K562 (cell line): ENCODE measurements at regions not wholly inside any gene's neighbourhood (a gene's known extent, or its start where the extent isn't known, plus 50 kb on each side); places are given as distances from the start of the nearest gene placed in this dataset.

ENCODE experiments used
- ATAC-seq: fragments of 200-7000 bp; cut with Tn5 transposase; 3 replicates; pipeline ENCODE4 v1.9.1; 2020; ENCODE audit warnings: moderate library complexity
- BruUV-seq: library from RNA; stranded (reverse); fragments of 400-500 nt; replicated peaks from 2 replicates; lab custom pipeline; 2021; lab: Mats Ljungman, UMichigan
- CTCF ChIA-PET: fragments of 300-600 bp; formaldehyde crosslinking; extraction: SDS; loops from one replicate; lab custom pipeline; 2021; ENCODE audit warnings: low intra/inter-chr PET ratio; lab: Yijun Ruan, JAX
- POLR2A ChIA-PET: fragments of 300-600, 350-650 bp; sonication (Branson Sonifier 250); formaldehyde crosslinking; extraction: SDS; loops from one replicate; lab custom pipeline; 2021; ENCODE audit warnings: antibody characterized with exemption, inconsistent platforms; lab: Yijun Ruan, JAX
- DNase-seq, 4 experiments: peaks; one replicate each; pipeline versions ENCODE4 v3.0.0 to v3.0.0-alpha.2; 2011 to 2018; ENCODE audit warnings: low spot score in 3 of 4, mixed read lengths in 3 of 4; ENCODE audit errors: extremely low read depth in 1 of 4
- FAIRE-seq: peaks from 2 replicates; lab custom pipeline; 2011; peaks lifted over from hg19 to GRCh38; lab: Jason Lieb, UNC
- H2AFZ ChIP-seq: 2 replicates; pipeline ENCODE4 v1.6.0; 2011; ENCODE audit warnings: low read depth, low read length, control low read depth, inconsistent platforms
- H3K27ac ChIP-seq: fragments of 200-600 bp; 3 replicates; pipeline ENCODE4 v1.8.0; 2011; ENCODE audit warnings: low read depth, mild to moderate bottlenecking, control low read depth, inconsistent platforms, low read length, moderate library complexity, mixed read lengths; ENCODE audit errors: extremely low read depth
- H3K27me3 ChIP-seq, 2 experiments: fragments of 300-600 bp in 1 of 2; 2 replicates in 1 of 2; 3 replicates in 1 of 2; pipeline versions ENCODE4 v1.6.0 to v1.8.0; 2011; ENCODE audit warnings: inconsistent platforms in 2 of 2, low read length in 2 of 2, mild to moderate bottlenecking in 1 of 2, mixed read lengths in 1 of 2, moderate library complexity in 1 of 2; ENCODE audit not compliant: control insufficient read depth in 2 of 2, insufficient read depth in 2 of 2
- H3K36me3 ChIP-seq: fragments of 300-600 bp; 3 replicates; pipeline ENCODE4 v1.8.0; 2011; ENCODE audit warnings: mild to moderate bottlenecking, low read length, inconsistent platforms; ENCODE audit not compliant: control insufficient read depth, insufficient read depth
- H3K4me1 ChIP-seq, 2 experiments: fragments of 200-600 bp in 1 of 2; replicated peaks in 1 of 2; 2 replicates in 1 of 2; 3 replicates in 1 of 2; pipeline versions ENCODE4 v1.5.1 to v1.8.0; 2011; ENCODE audit warnings: inconsistent platforms in 2 of 2, low read length in 2 of 2, mild to moderate bottlenecking in 1 of 2, mixed read lengths in 1 of 2, moderate library complexity in 1 of 2; ENCODE audit not compliant: control insufficient read depth in 2 of 2, insufficient read depth in 2 of 2
- H3K4me2 ChIP-seq: 2 replicates; pipeline ENCODE4 v1.6.1; 2011; ENCODE audit warnings: low read length, control low read depth, inconsistent platforms, mixed read lengths; ENCODE audit not compliant: insufficient read depth
- H3K4me3 ChIP-seq: fragments of 200-600 bp; sonication (generic), shearing (Covaris generic); 2 replicates; pipeline ENCODE4 v1.5.1; 2016; ENCODE audit warnings: control low read depth, inconsistent platforms
- H3K79me2 ChIP-seq: fragments of 200-600 bp; 3 replicates; pipeline ENCODE4 v1.8.0; 2011; ENCODE audit warnings: low read length, inconsistent platforms; ENCODE audit not compliant: control insufficient read depth, insufficient read depth
- H3K9ac ChIP-seq, 2 experiments: 2 replicates each; pipeline versions ENCODE4 v1.6.0 to v1.6.1; 2011; ENCODE audit warnings: low read depth in 2 of 2, low read length in 2 of 2, control low read depth in 1 of 2, inconsistent platforms in 1 of 2, mild to moderate bottlenecking in 1 of 2, mixed read lengths in 1 of 2; ENCODE audit not compliant: insufficient read depth in 1 of 2
- H3K9me1 ChIP-seq: one replicate; pipeline ENCODE4 v1.6.0; 2011; ENCODE audit warnings: inconsistent platforms, mild to moderate bottlenecking, low read length, moderate library complexity; ENCODE audit not compliant: control insufficient read depth, insufficient read depth
- H3K9me3 ChIP-seq: replicated peaks from 2 replicates; pipeline ENCODE4 v1.5.1; 2011; ENCODE audit warnings: low read depth, low read length, inconsistent platforms; ENCODE audit not compliant: control insufficient read depth, insufficient read depth
- H4K20me1 ChIP-seq: replicated peaks from 2 replicates; pipeline ENCODE4 v1.6.1; 2011; ENCODE audit warnings: low read length, inconsistent platforms, mixed read lengths; ENCODE audit not compliant: control insufficient read depth, insufficient read depth
- CBFA2T2 ChIP-seq: fragments of 450-650 bp; conservative IDR thresholded peaks from 2 replicates; pipeline ENCODE4 v1.6.1; 2017; ENCODE audit warnings: mild to moderate bottlenecking
- CEBPB ChIP-seq: fragments of 450-650 bp; IDR thresholded peaks from 2 replicates; pipeline ENCODE4 v1.6.1; 2016; ENCODE audit warnings: missing genetic modification characterization, missing compliant biosample characterization
- CEBPG ChIP-seq, 3 experiments: fragments of 200-800 bp in 1 of 3; sonication (Bioruptor generic) in 1 of 3; sonication (generic) in 1 of 3; formaldehyde crosslinking in 1 of 3; IDR thresholded peaks in 2 of 3; conservative IDR thresholded peaks in 1 of 3; 2 replicates each; pipeline versions ENCODE4 v1.6.1 to v1.8.0; 2016 to 2022; ENCODE audit warnings: missing compliant biosample characterization in 2 of 3, missing genetic modification characterization in 2 of 3, mild to moderate bottlenecking in 1 of 3, missing genetic modification reagents in 1 of 3
- DACH1 ChIP-seq: fragments of 450-650 bp; IDR thresholded peaks from 2 replicates; pipeline ENCODE4 v1.6.1; 2018; ENCODE audit not compliant: partially characterized antibody
- RAD21 ChIP-seq, 2 experiments: fragments of 250-450 bp in 1 of 2; fragments of 450-650 bp in 1 of 2; sonication (Bioruptor Pico) in 1 of 2; formaldehyde crosslinking in 1 of 2; IDR thresholded peaks in 1 of 2; conservative IDR thresholded peaks in 1 of 2; 2 replicates each; pipeline versions ENCODE4 v1.4.0 to v1.8.0; 2020 to 2022; ENCODE audit warnings: mild to moderate bottlenecking in 2 of 2, moderate library complexity in 1 of 2
- SLC30A9 ChIP-seq: fragments of 250-450 bp; sonication (Bioruptor Pico); IDR thresholded peaks from 2 replicates; pipeline ENCODE4 v1.8.0; 2022; ENCODE audit warnings: mild to moderate bottlenecking, moderate library complexity
- ZEB2 ChIP-seq: fragments of 450-650 bp; IDR thresholded peaks from 2 replicates; pipeline ENCODE4 v1.6.1; 2016
- ZNF239 ChIP-seq: fragments of 250-450 bp; sonication (Bioruptor Pico); IDR thresholded peaks from 2 replicates; pipeline ENCODE4 v1.4.0; 2020; ENCODE audit warnings: mild to moderate bottlenecking
- ZSCAN32 ChIP-seq: fragments of 450-650 bp; formaldehyde crosslinking; IDR thresholded peaks from 2 replicates; pipeline ENCODE4 v1.4.0; 2020; ENCODE audit warnings: mild to moderate bottlenecking, moderate library complexity
- WGBS: fragments of 100-300 bp; shearing (Covaris generic); methylation state at CpG from one replicate; pipeline ENCODE4 v1.1.6; 2016; ENCODE audit warnings: low coverage, mixed read lengths; ENCODE audit not compliant: insufficient coverage; ENCODE audit errors: missing lambda C conversion rate; 5-methylcytosine and 5-hydroxymethylcytosine counted together
- in situ Hi-C: fragments of 300-500 bp; cut with MboI; formaldehyde crosslinking; loops from 4 replicates; pipeline ENCODE4 v1.15.0; 2018; ENCODE audit warnings: inconsistent platforms, mixed read lengths
- intact Hi-C: fragments of 100-400 bp; cut with micrococcal nuclease; formaldehyde crosslinking; loops from 2 replicates; pipeline ENCODE4 v1.14.2; 2022
- TF ChIP-seq, protein P1 (sequence below), 2 experiments: fragments of 450-650 bp in 1 of 2; sonication (generic) in 1 of 2; formaldehyde crosslinking in 1 of 2; IDR thresholded peaks in 1 of 2; conservative IDR thresholded peaks in 1 of 2; 2 replicates each; pipeline versions ENCODE4 v1.6.1 to v1.8.1; 2016 to 2023; ENCODE audit warnings: mild to moderate bottlenecking in 2 of 2, moderate library complexity in 2 of 2, inconsistent platforms in 1 of 2, missing genetic modification reagents in 1 of 2
- TF ChIP-seq, protein P2 (sequence below): fragments of 450-650 bp; formaldehyde crosslinking; IDR thresholded peaks from 2 replicates; pipeline ENCODE4 v1.4.0; 2022; ENCODE audit warnings: mild to moderate bottlenecking, moderate library complexity
- TF ChIP-seq, protein P3 (sequence below): fragments of 200-800 bp; sonication (Bioruptor generic); IDR thresholded peaks from 2 replicates; pipeline ENCODE4 v1.6.1; 2016; ENCODE audit warnings: missing genetic modification characterization, missing compliant biosample characterization
- TF ChIP-seq, protein P4 (sequence below): IDR thresholded peaks from 2 replicates; pipeline ENCODE4 v1.6.1; 2016; ENCODE audit warnings: missing genetic modification characterization, missing compliant biosample characterization

DNA sequence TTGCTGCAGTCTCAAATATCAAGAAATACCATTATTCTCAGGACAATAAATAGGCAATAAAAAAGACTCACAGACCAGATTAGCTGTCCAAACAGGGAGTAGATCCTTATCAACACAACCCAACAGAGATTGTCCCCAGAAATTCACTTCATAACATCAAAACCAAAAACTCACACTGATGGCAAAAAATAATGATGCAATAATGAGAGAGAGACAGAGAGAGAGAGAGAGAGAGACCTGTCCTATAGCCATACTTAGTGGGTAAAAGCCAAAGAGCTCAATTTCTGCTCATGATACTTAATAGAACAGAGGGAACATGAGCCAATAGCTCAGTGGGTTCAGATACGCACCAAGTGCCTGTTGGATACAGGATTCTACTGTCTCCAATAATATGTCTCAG is 244.5 kb downstream of the FAM72C start:
- BruUV-seq: no TSS peak
- intact Hi-C loops (no loop called here), in situ Hi-C loops (loop anchor here (10.0 kb wide), 1 partner anchor 828 kb away; no protein-coding TSS in a partner anchor)
- H3K4me2 ChIP-seq: peak overlapping the region; percentile 24; the same call in 1 of the 2 replicates
- peaks cover 6% of the 10 kb centered on the region in 2 experiments; a peak in 4 of 5 replicates for H3K4me1 ChIP-seq
- no peak overlapping the region for H3K27ac ChIP-seq
- H3K79me2 ChIP-seq: no peaks in the 10 kb centered on the region
- ChIA-PET CTCF (no interaction called here), POLR2A (no interaction called here)
- H3K36me3 ChIP-seq: no peaks in the 10 kb centered on the region
- H2AFZ ChIP-seq: 0 out of 2 replicates have a peak overlapping the region, but pooled peaks have one; percentile 30
- FAIRE-seq (no peak), ATAC-seq (no peak), DNase-seq (no peak)
- H3K9me1 ChIP-seq: no peaks in the 10 kb centered on the region
- H3K4me3 ChIP-seq: no peak overlapping the region
- H3K9me3 ChIP-seq: no peaks in the 10 kb centered on the region
- no peak overlapping the region for H3K9ac ChIP-seq
- H4K20me1 ChIP-seq: no peaks in the 10 kb centered on the region
- H3K27me3 ChIP-seq: no peaks in the 10 kb centered on the region
- 38% methylated on average over 1 of the region's 1 CpG for whole genome bisulfite sequencing
- TF ChIP-seq CBFA2T2 (no peak), CEBPG (CRISPR knock-in tag; IDR thresholded peaks at IDR 0.05) (peak; percentile 76), CEBPG (tag; conservative IDR thresholded peaks at IDR 0.05 in 1 of 2, IDR thresholded peaks at IDR 0.05 in 1 of 2) (peak; percentile 84 to 95), CEBPB (tag) (peak; percentile 81), ZNF239 (CRISPR knock-in tag) (no peak), RAD21 (CRISPR knock-in tag; conservative IDR thresholded peaks at IDR 0.05 in 1 of 2, IDR thresholded peaks at IDR 0.05 in 1 of 2) (peak in 1 of 2 experiments; percentile 21; a peak in 1 of 4 replicates), ZEB2 (0 out of 2 replicates have a peak, but pooled peaks have one; percentile 23), SLC30A9 (CRISPR knock-in tag) (no peak), ZSCAN32 (peak; percentile 92), DACH1 (no peak)
- TF ChIP-seq, protein P1, sequence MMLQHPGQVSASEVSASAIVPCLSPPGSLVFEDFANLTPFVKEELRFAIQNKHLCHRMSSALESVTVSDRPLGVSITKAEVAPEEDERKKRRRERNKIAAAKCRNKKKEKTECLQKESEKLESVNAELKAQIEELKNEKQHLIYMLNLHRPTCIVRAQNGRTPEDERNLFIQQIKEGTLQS (IDR thresholded peaks at IDR 0.05): peak; percentile 82
- TF ChIP-seq, protein P1 (CRISPR knock-in tag; conservative IDR thresholded peaks at IDR 0.05): no peak
- TF ChIP-seq, protein P2, sequence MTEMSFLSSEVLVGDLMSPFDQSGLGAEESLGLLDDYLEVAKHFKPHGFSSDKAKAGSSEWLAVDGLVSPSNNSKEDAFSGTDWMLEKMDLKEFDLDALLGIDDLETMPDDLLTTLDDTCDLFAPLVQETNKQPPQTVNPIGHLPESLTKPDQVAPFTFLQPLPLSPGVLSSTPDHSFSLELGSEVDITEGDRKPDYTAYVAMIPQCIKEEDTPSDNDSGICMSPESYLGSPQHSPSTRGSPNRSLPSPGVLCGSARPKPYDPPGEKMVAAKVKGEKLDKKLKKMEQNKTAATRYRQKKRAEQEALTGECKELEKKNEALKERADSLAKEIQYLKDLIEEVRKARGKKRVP (CRISPR knock-in tag): peak; percentile 86
- TF ChIP-seq, protein P3, sequence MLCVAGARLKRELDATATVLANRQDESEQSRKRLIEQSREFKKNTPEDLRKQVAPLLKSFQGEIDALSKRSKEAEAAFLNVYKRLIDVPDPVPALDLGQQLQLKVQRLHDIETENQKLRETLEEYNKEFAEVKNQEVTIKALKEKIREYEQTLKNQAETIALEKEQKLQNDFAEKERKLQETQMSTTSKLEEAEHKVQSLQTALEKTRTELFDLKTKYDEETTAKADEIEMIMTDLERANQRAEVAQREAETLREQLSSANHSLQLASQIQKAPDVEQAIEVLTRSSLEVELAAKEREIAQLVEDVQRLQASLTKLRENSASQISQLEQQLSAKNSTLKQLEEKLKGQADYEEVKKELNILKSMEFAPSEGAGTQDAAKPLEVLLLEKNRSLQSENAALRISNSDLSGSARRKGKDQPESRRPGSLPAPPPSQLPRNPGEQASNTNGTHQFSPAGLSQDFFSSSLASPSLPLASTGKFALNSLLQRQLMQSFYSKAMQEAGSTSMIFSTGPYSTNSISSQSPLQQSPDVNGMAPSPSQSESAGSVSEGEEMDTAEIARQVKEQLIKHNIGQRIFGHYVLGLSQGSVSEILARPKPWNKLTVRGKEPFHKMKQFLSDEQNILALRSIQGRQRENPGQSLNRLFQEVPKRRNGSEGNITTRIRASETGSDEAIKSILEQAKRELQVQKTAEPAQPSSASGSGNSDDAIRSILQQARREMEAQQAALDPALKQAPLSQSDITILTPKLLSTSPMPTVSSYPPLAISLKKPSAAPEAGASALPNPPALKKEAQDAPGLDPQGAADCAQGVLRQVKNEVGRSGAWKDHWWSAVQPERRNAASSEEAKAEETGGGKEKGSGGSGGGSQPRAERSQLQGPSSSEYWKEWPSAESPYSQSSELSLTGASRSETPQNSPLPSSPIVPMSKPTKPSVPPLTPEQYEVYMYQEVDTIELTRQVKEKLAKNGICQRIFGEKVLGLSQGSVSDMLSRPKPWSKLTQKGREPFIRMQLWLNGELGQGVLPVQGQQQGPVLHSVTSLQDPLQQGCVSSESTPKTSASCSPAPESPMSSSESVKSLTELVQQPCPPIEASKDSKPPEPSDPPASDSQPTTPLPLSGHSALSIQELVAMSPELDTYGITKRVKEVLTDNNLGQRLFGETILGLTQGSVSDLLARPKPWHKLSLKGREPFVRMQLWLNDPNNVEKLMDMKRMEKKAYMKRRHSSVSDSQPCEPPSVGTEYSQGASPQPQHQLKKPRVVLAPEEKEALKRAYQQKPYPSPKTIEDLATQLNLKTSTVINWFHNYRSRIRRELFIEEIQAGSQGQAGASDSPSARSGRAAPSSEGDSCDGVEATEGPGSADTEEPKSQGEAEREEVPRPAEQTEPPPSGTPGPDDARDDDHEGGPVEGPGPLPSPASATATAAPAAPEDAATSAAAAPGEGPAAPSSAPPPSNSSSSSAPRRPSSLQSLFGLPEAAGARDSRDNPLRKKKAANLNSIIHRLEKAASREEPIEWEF (CRISPR knock-in tag): no peak
- TF ChIP-seq, protein P4, sequence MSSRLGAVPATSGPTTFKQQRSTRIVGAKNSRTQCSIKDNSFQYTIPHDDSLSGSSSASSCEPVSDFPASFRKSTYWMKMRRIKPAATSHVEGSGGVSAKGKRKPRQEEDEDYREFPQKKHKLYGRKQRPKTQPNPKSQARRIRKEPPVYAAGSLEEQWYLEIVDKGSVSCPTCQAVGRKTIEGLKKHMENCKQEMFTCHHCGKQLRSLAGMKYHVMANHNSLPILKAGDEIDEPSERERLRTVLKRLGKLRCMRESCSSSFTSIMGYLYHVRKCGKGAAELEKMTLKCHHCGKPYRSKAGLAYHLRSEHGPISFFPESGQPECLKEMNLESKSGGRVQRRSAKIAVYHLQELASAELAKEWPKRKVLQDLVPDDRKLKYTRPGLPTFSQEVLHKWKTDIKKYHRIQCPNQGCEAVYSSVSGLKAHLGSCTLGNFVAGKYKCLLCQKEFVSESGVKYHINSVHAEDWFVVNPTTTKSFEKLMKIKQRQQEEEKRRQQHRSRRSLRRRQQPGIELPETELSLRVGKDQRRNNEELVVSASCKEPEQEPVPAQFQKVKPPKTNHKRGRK: 0 out of 2 replicates have a peak, but pooled peaks have one; percentile 19
